K562 (cell line): ENCODE measurements at regions not wholly inside any gene's neighbourhood (a gene's known extent, or its start where the extent isn't known, plus 50 kb on each side); places are given as distances from the start of the nearest gene placed in this dataset. TPM values are rescaled to one million over a fixed set of nuclear protein-coding genes. Genes with fewer than 3 reads are reported as not detected.

ENCODE experiments used
- ATAC-seq: fragments of 200-7000 bp; cut with Tn5 transposase; 3 replicates; pipeline ENCODE4 v1.9.1; 2020; ENCODE audit warnings: moderate library complexity
- BruUV-seq: library from RNA; stranded (reverse); fragments of 400-500 nt; replicated peaks from 2 replicates; lab custom pipeline; 2021; lab: Mats Ljungman, UMichigan
- CTCF ChIA-PET: fragments of 300-600 bp; formaldehyde crosslinking; extraction: SDS; loops from one replicate; lab custom pipeline; 2021; ENCODE audit warnings: low intra/inter-chr PET ratio; lab: Yijun Ruan, JAX
- POLR2A ChIA-PET: fragments of 300-600, 350-650 bp; sonication (Branson Sonifier 250); formaldehyde crosslinking; extraction: SDS; loops from one replicate; lab custom pipeline; 2021; ENCODE audit warnings: antibody characterized with exemption, inconsistent platforms; lab: Yijun Ruan, JAX
- DNase-seq, 4 experiments: peaks; one replicate each; pipeline versions ENCODE4 v3.0.0 to v3.0.0-alpha.2; 2011 to 2018; ENCODE audit warnings: low spot score in 3 of 4, mixed read lengths in 3 of 4; ENCODE audit errors: extremely low read depth in 1 of 4
- FAIRE-seq: peaks from 2 replicates; lab custom pipeline; 2011; peaks lifted over from hg19 to GRCh38; lab: Jason Lieb, UNC
- H2AFZ ChIP-seq: 2 replicates; pipeline ENCODE4 v1.6.0; 2011; ENCODE audit warnings: low read depth, low read length, control low read depth, inconsistent platforms
- H3K27ac ChIP-seq: fragments of 200-600 bp; 3 replicates; pipeline ENCODE4 v1.8.0; 2011; ENCODE audit warnings: low read depth, mild to moderate bottlenecking, control low read depth, inconsistent platforms, low read length, moderate library complexity, mixed read lengths; ENCODE audit errors: extremely low read depth
- H3K27me3 ChIP-seq, 2 experiments: fragments of 300-600 bp in 1 of 2; 2 replicates in 1 of 2; 3 replicates in 1 of 2; pipeline versions ENCODE4 v1.6.0 to v1.8.0; 2011; ENCODE audit warnings: inconsistent platforms in 2 of 2, low read length in 2 of 2, mild to moderate bottlenecking in 1 of 2, mixed read lengths in 1 of 2, moderate library complexity in 1 of 2; ENCODE audit not compliant: control insufficient read depth in 2 of 2, insufficient read depth in 2 of 2
- H3K36me3 ChIP-seq: fragments of 300-600 bp; 3 replicates; pipeline ENCODE4 v1.8.0; 2011; ENCODE audit warnings: mild to moderate bottlenecking, low read length, inconsistent platforms; ENCODE audit not compliant: control insufficient read depth, insufficient read depth
- H3K4me1 ChIP-seq, 2 experiments: fragments of 200-600 bp in 1 of 2; replicated peaks in 1 of 2; 2 replicates in 1 of 2; 3 replicates in 1 of 2; pipeline versions ENCODE4 v1.5.1 to v1.8.0; 2011; ENCODE audit warnings: inconsistent platforms in 2 of 2, low read length in 2 of 2, mild to moderate bottlenecking in 1 of 2, mixed read lengths in 1 of 2, moderate library complexity in 1 of 2; ENCODE audit not compliant: control insufficient read depth in 2 of 2, insufficient read depth in 2 of 2
- H3K4me2 ChIP-seq: 2 replicates; pipeline ENCODE4 v1.6.1; 2011; ENCODE audit warnings: low read length, control low read depth, inconsistent platforms, mixed read lengths; ENCODE audit not compliant: insufficient read depth
- H3K4me3 ChIP-seq: fragments of 200-600 bp; sonication (generic), shearing (Covaris generic); 2 replicates; pipeline ENCODE4 v1.5.1; 2016; ENCODE audit warnings: control low read depth, inconsistent platforms
- H3K79me2 ChIP-seq: fragments of 200-600 bp; 3 replicates; pipeline ENCODE4 v1.8.0; 2011; ENCODE audit warnings: low read length, inconsistent platforms; ENCODE audit not compliant: control insufficient read depth, insufficient read depth
- H3K9ac ChIP-seq, 2 experiments: 2 replicates each; pipeline versions ENCODE4 v1.6.0 to v1.6.1; 2011; ENCODE audit warnings: low read depth in 2 of 2, low read length in 2 of 2, control low read depth in 1 of 2, inconsistent platforms in 1 of 2, mild to moderate bottlenecking in 1 of 2, mixed read lengths in 1 of 2; ENCODE audit not compliant: insufficient read depth in 1 of 2
- H3K9me1 ChIP-seq: one replicate; pipeline ENCODE4 v1.6.0; 2011; ENCODE audit warnings: inconsistent platforms, mild to moderate bottlenecking, low read length, moderate library complexity; ENCODE audit not compliant: control insufficient read depth, insufficient read depth
- H3K9me3 ChIP-seq: replicated peaks from 2 replicates; pipeline ENCODE4 v1.5.1; 2011; ENCODE audit warnings: low read depth, low read length, inconsistent platforms; ENCODE audit not compliant: control insufficient read depth, insufficient read depth
- H4K20me1 ChIP-seq: replicated peaks from 2 replicates; pipeline ENCODE4 v1.6.1; 2011; ENCODE audit warnings: low read length, inconsistent platforms, mixed read lengths; ENCODE audit not compliant: control insufficient read depth, insufficient read depth
- BACH1 ChIP-seq: fragments of 200-800 bp; sonication (Bioruptor generic); IDR thresholded peaks from 2 replicates; pipeline ENCODE4 v1.6.1; 2016; ENCODE audit warnings: missing genetic modification characterization, missing compliant biosample characterization
- ETV5 ChIP-seq: sonication (generic); formaldehyde crosslinking; IDR thresholded peaks from 2 replicates; pipeline ENCODE4 v1.4.0; 2020; ENCODE audit warnings: low read depth, mild to moderate bottlenecking, missing genetic modification reagents
- GATA2 ChIP-seq: sonication (generic); formaldehyde crosslinking; IDR thresholded peaks from 2 replicates; pipeline ENCODE4 v1.4.0; 2020; ENCODE audit warnings: mild to moderate bottlenecking, missing genetic modification reagents
- HOXB6 ChIP-seq: fragments of 250-450 bp; sonication (Bioruptor Pico); IDR thresholded peaks from 2 replicates; pipeline ENCODE4 v1.5.1; 2022; ENCODE audit warnings: mild to moderate bottlenecking, borderline replicate concordance
- MCM3 ChIP-seq: fragments of 450-650 bp; IDR thresholded peaks from 2 replicates; pipeline ENCODE4 v1.6.1; 2016
- TEAD2 ChIP-seq: fragments of 450-650 bp; IDR thresholded peaks from 2 replicates; pipeline ENCODE4 v1.6.1; 2016; ENCODE audit warnings: missing genetic modification characterization, control low read depth, missing compliant biosample characterization
- WGBS: fragments of 100-300 bp; shearing (Covaris generic); methylation state at CpG from one replicate; pipeline ENCODE4 v1.1.6; 2016; ENCODE audit warnings: low coverage, mixed read lengths; ENCODE audit not compliant: insufficient coverage; ENCODE audit errors: missing lambda C conversion rate; 5-methylcytosine and 5-hydroxymethylcytosine counted together
- in situ Hi-C: fragments of 300-500 bp; cut with MboI; formaldehyde crosslinking; loops from 4 replicates; pipeline ENCODE4 v1.15.0; 2018; ENCODE audit warnings: inconsistent platforms, mixed read lengths
- intact Hi-C: fragments of 100-400 bp; cut with micrococcal nuclease; formaldehyde crosslinking; loops from 2 replicates; pipeline ENCODE4 v1.14.2; 2022
- microRNA counts: library from miRNA; unstranded; fragments of <30 nt; microRNA quantifications from one replicate; lab custom pipeline; 2016
- microRNA-seq: library from miRNA; unstranded; fragments of <30 nt; microRNA quantifications from one replicate; pipeline ENCODE4, GENCODE V29; 2018; ENCODE audit warnings: borderline microRNAs expressed
- small RNA-seq: library from RNA; depleted of rRNA; stranded (forward); fragments of <200 nt; gene quantifications from one replicate; pipeline ENCODE3, GENCODE V24; 2014
- TF ChIP-seq, protein P1 (sequence below): fragments of 250-450 bp; sonication (Bioruptor Pico); IDR thresholded peaks from 2 replicates; pipeline ENCODE4 v1.5.0; 2021
- TF ChIP-seq, protein P2 (sequence below): IDR thresholded peaks from 2 replicates; pipeline ENCODE4 v1.6.1; 2011; ENCODE audit warnings: borderline replicate concordance, low read depth, mild to moderate bottlenecking, moderate library complexity, low read length; ENCODE audit not compliant: insufficient read depth, poor library complexity, severe bottlenecking
- TF ChIP-seq, protein P3 (sequence below), 2 experiments: IDR thresholded peaks; 2 replicates each; pipeline ENCODE4 v1.6.1; 2011; ENCODE audit warnings: borderline replicate concordance in 1 of 2, control low read depth in 1 of 2, low read depth in 1 of 2, low read length in 1 of 2, mild to moderate bottlenecking in 1 of 2, mixed read lengths in 1 of 2, moderate library complexity in 1 of 2; ENCODE audit not compliant: insufficient read depth in 1 of 2, insufficient read length in 1 of 2, poor library complexity in 1 of 2, severe bottlenecking in 1 of 2; ENCODE audit errors: extremely low read depth in 1 of 2

DNA sequence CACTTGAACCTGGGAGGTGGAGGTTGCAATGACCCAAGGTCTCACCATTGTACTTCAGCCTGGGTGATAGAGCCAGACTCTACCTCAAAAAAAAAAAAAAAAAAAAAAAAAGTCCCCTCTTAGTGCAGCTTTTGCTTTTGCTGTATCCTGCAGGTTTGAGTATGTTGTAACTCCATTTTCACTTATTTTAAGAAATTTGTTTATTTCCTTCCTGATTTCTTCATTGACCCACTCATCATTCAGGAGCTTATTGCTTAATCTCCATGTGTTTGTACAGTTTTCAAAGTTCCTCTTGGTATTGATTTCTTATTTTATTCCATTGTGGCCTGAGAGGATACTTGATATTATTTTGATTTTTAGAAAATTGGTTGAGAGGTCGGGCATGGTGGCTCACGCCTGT lies 50.9 kb upstream of the AK4 start:
- in situ Hi-C loops = loop anchor here (25.0 kb wide), 1 partner anchor 840 kb away; no protein-coding TSS in a partner anchor
- 40% methylated on average over 2 of the region's 2 CpGs for WGBS
- Histone ChIP-seq H3K36me3 (no peaks in the 10 kb centered on the region), H3K9me3 (no peaks in the 10 kb centered on the region; the same call in 1 of the 2 replicates), H3K9ac (no peak overlapping the region), H3K4me1 (no peaks in the 10 kb centered on the region), H3K9me1 (no peaks in the 10 kb centered on the region)
- FAIRE-seq (no peak), ATAC-seq (no peak)
- POLR2A ChIA-PET = interaction anchor here (1.0 kb wide), 1 partner anchor 70 kb away, joined by 3 read pairs; no protein-coding TSS in a partner anchor
- TF ChIP-seq HOXB6 (CRISPR knock-in tag) (no peak), TEAD2 (tag) (no peak), GATA2 (no peak), BACH1 (tag) (no peak), MCM3 (no peak), ETV5 (CRISPR knock-in tag) (no peak)
- TF ChIP-seq, protein P1, sequence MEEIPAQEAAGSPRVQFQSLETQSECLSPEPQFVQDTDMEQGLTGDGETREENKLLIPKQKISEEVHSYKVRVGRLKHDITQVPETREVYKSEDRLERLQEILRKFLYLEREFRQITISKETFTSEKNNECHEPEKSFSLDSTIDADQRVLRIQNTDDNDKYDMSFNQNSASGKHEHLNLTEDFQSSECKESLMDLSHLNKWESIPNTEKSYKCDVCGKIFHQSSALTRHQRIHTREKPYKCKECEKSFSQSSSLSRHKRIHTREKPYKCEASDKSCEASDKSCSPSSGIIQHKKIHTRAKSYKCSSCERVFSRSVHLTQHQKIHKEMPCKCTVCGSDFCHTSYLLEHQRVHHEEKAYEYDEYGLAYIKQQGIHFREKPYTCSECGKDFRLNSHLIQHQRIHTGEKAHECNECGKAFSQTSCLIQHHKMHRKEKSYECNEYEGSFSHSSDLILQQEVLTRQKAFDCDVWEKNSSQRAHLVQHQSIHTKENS (CRISPR knock-in tag) = no peak
- TF ChIP-seq, protein P2, sequence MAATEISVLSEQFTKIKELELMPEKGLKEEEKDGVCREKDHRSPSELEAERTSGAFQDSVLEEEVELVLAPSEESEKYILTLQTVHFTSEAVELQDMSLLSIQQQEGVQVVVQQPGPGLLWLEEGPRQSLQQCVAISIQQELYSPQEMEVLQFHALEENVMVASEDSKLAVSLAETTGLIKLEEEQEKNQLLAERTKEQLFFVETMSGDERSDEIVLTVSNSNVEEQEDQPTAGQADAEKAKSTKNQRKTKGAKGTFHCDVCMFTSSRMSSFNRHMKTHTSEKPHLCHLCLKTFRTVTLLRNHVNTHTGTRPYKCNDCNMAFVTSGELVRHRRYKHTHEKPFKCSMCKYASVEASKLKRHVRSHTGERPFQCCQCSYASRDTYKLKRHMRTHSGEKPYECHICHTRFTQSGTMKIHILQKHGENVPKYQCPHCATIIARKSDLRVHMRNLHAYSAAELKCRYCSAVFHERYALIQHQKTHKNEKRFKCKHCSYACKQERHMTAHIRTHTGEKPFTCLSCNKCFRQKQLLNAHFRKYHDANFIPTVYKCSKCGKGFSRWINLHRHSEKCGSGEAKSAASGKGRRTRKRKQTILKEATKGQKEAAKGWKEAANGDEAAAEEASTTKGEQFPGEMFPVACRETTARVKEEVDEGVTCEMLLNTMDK = no peak
- TF ChIP-seq, protein P3, sequence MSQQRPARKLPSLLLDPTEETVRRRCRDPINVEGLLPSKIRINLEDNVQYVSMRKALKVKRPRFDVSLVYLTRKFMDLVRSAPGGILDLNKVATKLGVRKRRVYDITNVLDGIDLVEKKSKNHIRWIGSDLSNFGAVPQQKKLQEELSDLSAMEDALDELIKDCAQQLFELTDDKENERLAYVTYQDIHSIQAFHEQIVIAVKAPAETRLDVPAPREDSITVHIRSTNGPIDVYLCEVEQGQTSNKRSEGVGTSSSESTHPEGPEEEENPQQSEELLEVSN (IDR thresholded peaks at IDR 0.05; ENCODE audit: borderline replicate concordance in 1 of 2, extremely low read depth in 1 of 2, insufficient read depth in 1 of 2, insufficient read length in 1 of 2, low read depth in 1 of 2, low read length in 1 of 2, poor library complexity in 1 of 2, severe bottlenecking in 1 of 2) = no peak
- TF ChIP-seq, all 486 proteins: peak for 0
- H4K20me1 ChIP-seq = no peaks in the 10 kb centered on the region
- H3K27ac ChIP-seq = no peak overlapping the region
- H3K79me2 ChIP-seq = no peaks in the 10 kb centered on the region
- BruUV-seq = no TSS peak
- no peak for DNase-seq
- no peaks in the 10 kb centered on the region for H3K27me3 ChIP-seq
- H3K4me3 ChIP-seq = no peak overlapping the region
- H3K4me2 ChIP-seq = no peak overlapping the region
- intact Hi-C loops = no loop called here
- CTCF ChIA-PET = no interaction called here
- no peak overlapping the region for H2AFZ ChIP-seq

MicroRNA genes in the stretch of these regions (microRNA counts, 767-probe panel; counts per million panel counts)
- microRNA hsa-miR-101-3p (lab: Ali Mortazavi, UCI) = 1,983 counts per million, percentile 51 among the panel's probes with 10 or more counts

Small RNA genes lying in the stretch of these regions (microRNA-seq; reads per million reads assigned to microRNA genes)
- gene MIR101-1 = 5.2 reads per million, percentile 47 among the genes with 10 or more reads in this experiment
- gene MIR3671 = not detected

Small RNA genes lying in the stretch of these regions (small RNA-seq; reads per million reads assigned to genes)
- gene MIR101-1 (2.0 reads per million, percentile 81 among the genes with 10 or more reads in this experiment), gene MIR3671 (not detected), gene MRPS21P1 (not detected), gene RNU6-1176P (not detected)
